ENCODE measurements at regions not wholly inside any gene's neighbourhood (a gene's known extent, or its start where the extent isn't known, plus 50 kb on each side); places are given as distances from the start of the nearest gene placed in this dataset.

DNA sequence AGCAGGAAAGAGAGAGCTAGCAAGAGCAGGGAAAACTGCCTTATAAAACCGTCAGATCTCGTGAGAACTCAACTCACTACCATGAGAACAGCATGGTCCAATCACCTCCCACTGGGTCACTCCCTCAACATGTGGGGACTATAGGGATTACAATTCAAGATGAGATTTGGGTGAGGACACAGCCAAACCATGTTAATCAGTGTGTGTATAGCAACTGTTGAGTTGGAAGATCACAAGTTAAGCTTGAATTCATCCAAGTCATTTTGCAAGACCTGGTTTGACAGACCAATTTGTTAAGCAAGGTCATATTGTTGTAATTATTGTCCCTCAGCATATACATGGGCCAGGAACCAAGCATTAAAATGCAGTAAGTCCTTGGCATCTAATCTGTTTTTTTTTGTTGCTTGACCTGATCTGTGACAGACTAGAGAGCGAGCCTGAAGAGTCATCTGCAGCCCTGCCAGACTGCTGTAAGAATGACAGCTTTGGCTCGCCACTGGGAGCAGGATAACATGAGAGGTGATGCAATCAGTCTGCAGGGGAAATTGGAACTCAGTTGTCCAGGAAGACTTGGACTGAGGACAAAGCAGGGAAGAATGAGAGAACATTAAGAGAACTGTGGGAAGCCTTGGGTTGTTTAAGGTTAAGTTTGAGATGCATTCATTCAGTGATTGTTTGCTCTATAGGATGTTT lies 297.6 kb upstream of the SEL1L start:
- no peak for TF ChIP-seq POLR2A (IDR thresholded peaks at IDR 0.05; ENCODE audit: low read length)
- TF ChIP-seq GATA1 (IDR thresholded peaks at IDR 0.05; ENCODE audit: low read depth, low read length) = no peak

Data from erythroblast (primary cell).